T-helper 17 cell (primary cell): ENCODE measurements at regions not wholly inside any gene's neighbourhood (a gene's known extent, or its start where the extent isn't known, plus 50 kb on each side); places are given as distances from the start of the nearest gene placed in this dataset.

Experiments used
- ATAC-seq: fragments of 150-1000 bp; cut with Tn5 transposase; 2 replicates; pipeline ENCODE4 v1.10.0; 2021; ENCODE audit warnings: mild to moderate bottlenecking, moderate library complexity
- DNase-seq, 3 donors: peaks; one replicate each; pipeline versions ENCODE4 v3.0.0 to v3.0.0-alpha.2; 2020 to 2021
- H3K9me3 ChIP-seq: one replicate; pipeline ENCODE4 v1.7.0; 2013; ENCODE audit warnings: low read length, mild to moderate bottlenecking; ENCODE audit not compliant: control insufficient read depth, poor library complexity, severe bottlenecking
- H3K27ac Mint-ChIP-seq: one replicate; pipeline ENCODE4 v1.8.0; 2022; ENCODE audit warnings: mild to moderate bottlenecking, moderate library complexity, mixed read lengths
- H3K27me3 Mint-ChIP-seq: one replicate; pipeline ENCODE4 v1.8.0; 2022; ENCODE audit warnings: mixed read lengths
- H3K36me3 Mint-ChIP-seq: one replicate; pipeline ENCODE4 v1.8.0; 2022; ENCODE audit warnings: low read depth, mixed read lengths
- H3K4me1 Mint-ChIP-seq: one replicate; pipeline ENCODE4 v1.8.0; 2022; ENCODE audit warnings: mild to moderate bottlenecking, mixed read lengths
- H3K4me3 Mint-ChIP-seq: one replicate; pipeline ENCODE4 v1.8.0; 2022; ENCODE audit warnings: mild to moderate bottlenecking, moderate library complexity, mixed read lengths

GRCh38 chr2:41598161-41598894 lies 449.5 kb upstream of the PKDCC start:
- no peaks in the 10 kb centered on the region for H3K9me3 ChIP-seq
- Mint-ChIP-seq H3K27me3 (peaks cover 9% of the 10 kb centered on the region), H3K27ac (no peak overlapping the region), H3K36me3 (no peaks in the 10 kb centered on the region), H3K4me3 (no peak overlapping the region), H3K4me1 (no peaks in the 10 kb centered on the region)
- ATAC-seq (no peak), DNase-seq (no peak)

- H3K9me3 ChIP-seq, result no peaks in the 10 kb centered on the region
- Mint-ChIP-seq H3K27ac (no peak overlapping the region), H3K27me3 (peaks cover 9% of the 10 kb centered on the region), H3K36me3 (no peaks in the 10 kb centered on the region), H3K4me3 (no peak overlapping the region), H3K4me1 (no peaks in the 10 kb centered on the region)
- ATAC-seq (no peak), DNase-seq (no peak)
These were observed 447.4 kb upstream of the PKDCC start for GRCh38 chr2:41600460-41600859.

- peaks cover 17% of the 10 kb centered on the region for H3K27me3 Mint-ChIP-seq
- H3K4me3 Mint-ChIP-seq, result no peak overlapping the region
- ATAC-seq (no peak), DNase-seq (no peak)
- no peaks in the 10 kb centered on the region for H3K36me3 Mint-ChIP-seq
- H3K4me1 Mint-ChIP-seq, result no peaks in the 10 kb centered on the region
- no peak overlapping the region for H3K27ac Mint-ChIP-seq
- no peaks in the 10 kb centered on the region for H3K9me3 ChIP-seq
These were observed 445.5 kb upstream of the PKDCC start for GRCh38 chr2:41602341-41602740.

- H3K27ac Mint-ChIP-seq, result no peak overlapping the region
- peaks cover 22% of the 10 kb centered on the region for H3K27me3 Mint-ChIP-seq
- ATAC-seq (no peak), DNase-seq (no peak)
- no peaks in the 10 kb centered on the region for H3K9me3 ChIP-seq
- H3K4me1 Mint-ChIP-seq, result no peaks in the 10 kb centered on the region
- no peaks in the 10 kb centered on the region for H3K36me3 Mint-ChIP-seq
- H3K4me3 Mint-ChIP-seq, result no peak overlapping the region
These were observed 442.5 kb upstream of the PKDCC start for GRCh38 chr2:41605311-41605710.

- H3K4me1 Mint-ChIP-seq, result no peaks in the 10 kb centered on the region
- no peaks in the 10 kb centered on the region for H3K36me3 Mint-ChIP-seq
- DNase-seq (no peak), ATAC-seq (no peak)
- H3K4me3 Mint-ChIP-seq, result no peak overlapping the region
- H3K27ac Mint-ChIP-seq, result no peak overlapping the region
- no peaks in the 10 kb centered on the region for H3K9me3 ChIP-seq
- peaks cover 28% of the 10 kb centered on the region for H3K27me3 Mint-ChIP-seq
These were observed 441.9 kb upstream of the PKDCC start for GRCh38 chr2:41605914-41606313.

GRCh38 chr2:41610501-41611190 lies 437.2 kb upstream of the PKDCC start:
- ATAC-seq, result no peak

GRCh38 chr2:41618754-41619153 lies 429.1 kb upstream of the PKDCC start:
- H3K27me3 Mint-ChIP-seq, result peaks cover 24% of the 10 kb centered on the region
- no peak overlapping the region for H3K27ac Mint-ChIP-seq
- DNase-seq (no peak), ATAC-seq (no peak)
- no peak overlapping the region for H3K4me3 Mint-ChIP-seq
- H3K36me3 Mint-ChIP-seq, result no peaks in the 10 kb centered on the region
- H3K4me1 Mint-ChIP-seq, result no peaks in the 10 kb centered on the region
- no peaks in the 10 kb centered on the region for H3K9me3 ChIP-seq

More at GRCh38 chr2:41610501-41611190, 437.2 kb upstream of the PKDCC start:
- no peak for DNase-seq
- H3K27me3 Mint-ChIP-seq, result peaks cover 34% of the 10 kb centered on the region
- no peaks in the 10 kb centered on the region for H3K4me1 Mint-ChIP-seq
- H3K36me3 Mint-ChIP-seq, result no peaks in the 10 kb centered on the region
- no peak overlapping the region for H3K27ac Mint-ChIP-seq
- H3K9me3 ChIP-seq, result no peaks in the 10 kb centered on the region
- no peak overlapping the region for H3K4me3 Mint-ChIP-seq

- H3K9me3 ChIP-seq, result no peaks in the 10 kb centered on the region
- Mint-ChIP-seq H3K4me3 (no peak overlapping the region), H3K27me3 (peaks cover 24% of the 10 kb centered on the region), H3K27ac (no peak overlapping the region), H3K36me3 (no peaks in the 10 kb centered on the region), H3K4me1 (no peaks in the 10 kb centered on the region)
- DNase-seq (no peak), ATAC-seq (no peak)
These were observed 426.7 kb upstream of the PKDCC start for GRCh38 chr2:41621095-41621494.

GRCh38 chr2:41621563-41621962 lies 426.3 kb upstream of the PKDCC start:
- Mint-ChIP-seq H3K36me3 (no peaks in the 10 kb centered on the region), H3K27me3 (peaks cover 24% of the 10 kb centered on the region), H3K4me3 (no peak overlapping the region), H3K27ac (no peak overlapping the region), H3K4me1 (no peaks in the 10 kb centered on the region)
- ATAC-seq (no peak), DNase-seq (no peak)
- H3K9me3 ChIP-seq, result no peaks in the 10 kb centered on the region

- H3K4me3 Mint-ChIP-seq, result no peak overlapping the region
- ATAC-seq (no peak), DNase-seq (no peak)
These were observed 425.5 kb upstream of the PKDCC start for GRCh38 chr2:41622301-41622700.

GRCh38 chr2:41626936-41627335 lies 420.9 kb upstream of the PKDCC start:
- peaks cover 5% of the 10 kb centered on the region for H3K27me3 Mint-ChIP-seq
- H3K4me1 Mint-ChIP-seq, result no peaks in the 10 kb centered on the region
- no peaks in the 10 kb centered on the region for H3K36me3 Mint-ChIP-seq
- H3K4me3 Mint-ChIP-seq, result no peak overlapping the region
- ATAC-seq, result no peak
- H3K27ac Mint-ChIP-seq, result no peak overlapping the region
- no peak for DNase-seq
- H3K9me3 ChIP-seq, result no peaks in the 10 kb centered on the region

More at GRCh38 chr2:41622301-41622700, 425.5 kb upstream of the PKDCC start:
- Mint-ChIP-seq H3K27ac (no peak overlapping the region), H3K36me3 (no peaks in the 10 kb centered on the region), H3K27me3 (peaks cover 19% of the 10 kb centered on the region), H3K4me1 (no peaks in the 10 kb centered on the region)
- H3K9me3 ChIP-seq, result no peaks in the 10 kb centered on the region

GRCh38 chr2:41634686-41635085 lies 413.1 kb upstream of the PKDCC start:
- H3K9me3 ChIP-seq, result no peaks in the 10 kb centered on the region
- Mint-ChIP-seq H3K27me3 (peaks cover 6% of the 10 kb centered on the region), H3K4me3 (no peak overlapping the region), H3K36me3 (no peaks in the 10 kb centered on the region), H3K4me1 (no peaks in the 10 kb centered on the region), H3K27ac (no peak overlapping the region)
- no peak for DNase-seq
- no peak for ATAC-seq

GRCh38 chr2:41644936-41645335 lies 402.9 kb upstream of the PKDCC start:
- DNase-seq (no peak), ATAC-seq (no peak)
- Mint-ChIP-seq H3K36me3 (no peaks in the 10 kb centered on the region), H3K4me1 (no peaks in the 10 kb centered on the region), H3K4me3 (no peak overlapping the region), H3K27me3 (peaks cover 14% of the 10 kb centered on the region), H3K27ac (no peak overlapping the region)
- H3K9me3 ChIP-seq, result no peaks in the 10 kb centered on the region
